Neural crest cell (in vitro differentiated cells): ENCODE measurements at regions not wholly inside any gene's neighbourhood (a gene's known extent, or its start where the extent isn't known, plus 50 kb on each side); places are given as distances from the start of the nearest gene placed in this dataset.

Source experiments
- DNase-seq: peaks from one replicate; pipeline ENCODE4 v3.0.0; 2021; ENCODE audit warnings: low read depth, mixed read lengths, low spot score
- H3K27ac Mint-ChIP-seq: one replicate; pipeline ENCODE4 v1.8.0; 2021; ENCODE audit warnings: mild to moderate bottlenecking, mixed read lengths; ENCODE audit not compliant: unreplicated experiment
- H3K27me3 Mint-ChIP-seq: 2 replicates; pipeline ENCODE4 v1.8.0; 2021; ENCODE audit warnings: low read depth, mild to moderate bottlenecking, mixed read lengths
- H3K36me3 Mint-ChIP-seq: 2 replicates; pipeline ENCODE4 v1.8.0; 2021; ENCODE audit warnings: low read depth, mild to moderate bottlenecking, mixed read lengths
- H3K4me1 Mint-ChIP-seq: 2 replicates; pipeline ENCODE4 v1.8.0; 2021; ENCODE audit warnings: mixed read lengths
- H3K4me3 Mint-ChIP-seq: one replicate; pipeline ENCODE4 v1.8.0; 2021; ENCODE audit warnings: mild to moderate bottlenecking, mixed read lengths
- H3K9me3 Mint-ChIP-seq: 2 replicates; pipeline ENCODE4 v1.8.0; 2021; ENCODE audit warnings: mixed read lengths
- CTCF ChIP-seq: fragments of 200-600 bp; sonication (generic); conservative IDR thresholded peaks from 2 replicates; pipeline ENCODE4 v1.5.0; 2021; ENCODE audit warnings: antibody characterized with exemption, mild to moderate bottlenecking

- TF ChIP-seq CTCF: no peak
- DNase-seq: no peak
- Mint-ChIP-seq H3K4me1 (peaks cover 6% of the 10 kb centered on the region), H3K27ac (no peak overlapping the region), H3K9me3 (peaks cover 15% of the 10 kb centered on the region), H3K27me3 (no peaks in the 10 kb centered on the region), H3K4me3 (no peak overlapping the region), H3K36me3 (peaks cover 2% of the 10 kb centered on the region)
Measured at GRCh38 chr1:189374816-189375215, 1102.8 kb downstream of the BRINP3 start.

GRCh38 chr1:189405419-189405818 lies 1072.2 kb downstream of the BRINP3 start:
- H3K4me1 Mint-ChIP-seq: no peaks in the 10 kb centered on the region
- peaks cover 9% of the 10 kb centered on the region for H3K9me3 Mint-ChIP-seq
- TF ChIP-seq CTCF: no peak
- no peak for DNase-seq
- H3K4me3 Mint-ChIP-seq: no peak overlapping the region
- H3K27me3 Mint-ChIP-seq: no peaks in the 10 kb centered on the region
- no peak overlapping the region for H3K27ac Mint-ChIP-seq
- H3K36me3 Mint-ChIP-seq: no peaks in the 10 kb centered on the region

GRCh38 chr1:189409774-189410173 lies 1067.9 kb downstream of the BRINP3 start:
- no peak for TF ChIP-seq CTCF
- no peak overlapping the region for H3K4me3 Mint-ChIP-seq
- no peak for DNase-seq
- H3K27me3 Mint-ChIP-seq: no peaks in the 10 kb centered on the region
- H3K4me1 Mint-ChIP-seq: no peaks in the 10 kb centered on the region
- peaks cover 2% of the 10 kb centered on the region for H3K36me3 Mint-ChIP-seq
- no peak overlapping the region for H3K27ac Mint-ChIP-seq
- peaks cover 3% of the 10 kb centered on the region for H3K9me3 Mint-ChIP-seq

GRCh38 chr1:189424746-189425331 lies 1052.8 kb downstream of the BRINP3 start:
- TF ChIP-seq CTCF: no peak
- Mint-ChIP-seq H3K9me3 (peaks cover 5% of the 10 kb centered on the region), H3K4me1 (no peaks in the 10 kb centered on the region), H3K27ac (peak overlapping the region; percentile 67), H3K4me3 (no peak overlapping the region), H3K27me3 (no peaks in the 10 kb centered on the region), H3K36me3 (no peaks in the 10 kb centered on the region)
- no peak for DNase-seq

GRCh38 chr1:189429610-189430009 lies 1048.1 kb downstream of the BRINP3 start:
- Mint-ChIP-seq H3K4me3 (no peak overlapping the region), H3K9me3 (peaks cover 5% of the 10 kb centered on the region), H3K27ac (no peak overlapping the region), H3K36me3 (no peaks in the 10 kb centered on the region), H3K27me3 (no peaks in the 10 kb centered on the region), H3K4me1 (peaks cover 7% of the 10 kb centered on the region)
- peak; percentile 67 for TF ChIP-seq CTCF
- DNase-seq: no peak
